A549 (cell line): ENCODE measurements at regions not wholly inside any gene's neighbourhood (a gene's known extent, or its start where the extent isn't known, plus 50 kb on each side); places are given as distances from the start of the nearest gene placed in this dataset.

ENCODE experiments used
- ATAC-seq, 2 experiments: fragments of 200-7000 bp in 1 of 2; fragments of >200 bp in 1 of 2; cut with Nextera tagmentation in 1 of 2; cut with Tn5 transposase in 1 of 2; 3 replicates each; pipeline versions ENCODE4 v1.8.0 to v1.9.1; 2018 to 2020; ENCODE audit warnings: mild to moderate bottlenecking in 1 of 2, moderate library complexity in 1 of 2
- CTCF ChIA-PET: fragments of 300-600 bp; sonication (Branson Sonifier 250); formaldehyde crosslinking; extraction: SDS; loops from one replicate; lab custom pipeline; 2021; ENCODE audit warnings: antibody characterized with exemption, inconsistent platforms; lab: Yijun Ruan, JAX
- POLR2A ChIA-PET: fragments of 350-600 bp; formaldehyde crosslinking; extraction: SDS; loops from one replicate; lab custom pipeline; 2021; ENCODE audit warnings: antibody characterized with exemption, inconsistent platforms; lab: Yijun Ruan, JAX
- DNase-seq, 2 experiments: peaks; one replicate each; pipeline versions ENCODE4 v3.0.0 to v3.0.0-alpha.2; 2011 to 2016; ENCODE audit warnings: low read depth in 1 of 2, low spot score in 1 of 2
- FAIRE-seq: peaks from 2 replicates; lab custom pipeline; 2011; peaks lifted over from hg19 to GRCh38; lab: Jason Lieb, UNC
- H3K27ac ChIP-seq, 2 experiments: fragments of >200 bp; sonication (Bioruptor Twin); formaldehyde crosslinking; 3 replicates each; pipeline ENCODE4 v1.5.1; 2016 to 2017
- H3K4me1 ChIP-seq: fragments of >200 bp; sonication (Bioruptor Twin); formaldehyde crosslinking; 3 replicates; pipeline ENCODE4 v1.6.1; 2016
- H3K4me2 ChIP-seq: fragments of >200 bp; sonication (Bioruptor Twin); formaldehyde crosslinking; 3 replicates; pipeline ENCODE4 v1.6.1; 2016
- H3K4me3 ChIP-seq: fragments of >200 bp; sonication (Bioruptor Twin); formaldehyde crosslinking; 3 replicates; pipeline ENCODE4 v1.5.1; 2016
- H3K9me3 ChIP-seq: fragments of >200 bp; sonication (Bioruptor Twin); formaldehyde crosslinking; 3 replicates; pipeline ENCODE4 v1.6.1; 2016
- CHD2 ChIP-seq: fragments of 150-350 bp; IDR thresholded peaks from 2 replicates; pipeline ENCODE4 v1.6.1; 2014; ENCODE audit warnings: low read length; ENCODE audit not compliant: partially characterized antibody
- EHF ChIP-seq: fragments of 250-450 bp; sonication (Bioruptor Pico); IDR thresholded peaks from 2 replicates; pipeline ENCODE4 v1.5.0; 2020; ENCODE audit warnings: mild to moderate bottlenecking
- EHMT2 ChIP-seq: fragments of 200-600 bp; sonication (generic); IDR thresholded peaks from 2 replicates; pipeline ENCODE4 v1.6.1; 2016; ENCODE audit warnings: antibody characterized with exemption, low read depth, mild to moderate bottlenecking, moderate library complexity
- EP300 ChIP-seq, 2 experiments: fragments of >200 bp; sonication (Bioruptor Twin); formaldehyde crosslinking; IDR thresholded peaks; 2 replicates in 1 of 2; 3 replicates in 1 of 2; pipeline ENCODE4 v1.6.1; 2016 to 2017
- ESRRA ChIP-seq: fragments of 150-350 bp; IDR thresholded peaks from 2 replicates; pipeline ENCODE4 v1.6.1; 2014; ENCODE audit warnings: mild to moderate bottlenecking, low read length, borderline replicate concordance
- FOSL2 ChIP-seq, 2 experiments: fragments of 450-650 bp in 1 of 2; fragments of >200 bp in 1 of 2; sonication (Bioruptor Twin) in 1 of 2; formaldehyde crosslinking; IDR thresholded peaks; 2 replicates each; pipeline versions ENCODE4 v1.5.0 to v1.6.1; 2016 to 2020; ENCODE audit warnings: mild to moderate bottlenecking in 1 of 2, moderate library complexity in 1 of 2
- JUNB ChIP-seq: fragments of >200 bp; sonication (Bioruptor Twin); formaldehyde crosslinking; IDR thresholded peaks from 2 replicates; pipeline ENCODE4 v1.6.1; 2016
- MYC ChIP-seq: IDR thresholded peaks from 2 replicates; pipeline ENCODE4 v1.6.1; 2012; ENCODE audit warnings: mild to moderate bottlenecking, inconsistent platforms, low read length, improper control_type of control experiment, borderline replicate concordance
- NR3C1 ChIP-seq: fragments of >200 bp; sonication (Bioruptor Twin); formaldehyde crosslinking; IDR thresholded peaks from 3 replicates; pipeline ENCODE4 v1.6.1; 2017
- POLR2A ChIP-seq: IDR thresholded peaks from 2 replicates; pipeline ENCODE4 v1.6.1; 2012; ENCODE audit warnings: mild to moderate bottlenecking, low read length
- RAD21 ChIP-seq, 2 experiments: fragments of >200 bp in 1 of 2; sonication (Bioruptor Twin) in 1 of 2; formaldehyde crosslinking in 1 of 2; IDR thresholded peaks in 1 of 2; conservative IDR thresholded peaks in 1 of 2; 2 replicates in 1 of 2; 3 replicates in 1 of 2; pipeline ENCODE4 v1.6.1; 2012 to 2018; ENCODE audit warnings: inconsistent platforms in 1 of 2
- RARB ChIP-seq: fragments of 250-450 bp; sonication (Bioruptor Pico); IDR thresholded peaks from 2 replicates; pipeline ENCODE4 v1.8.0; 2021; ENCODE audit warnings: mild to moderate bottlenecking, moderate library complexity
- RCOR1 ChIP-seq: fragments of 150-350 bp; IDR thresholded peaks from 2 replicates; pipeline ENCODE4 v1.6.1; 2014; ENCODE audit warnings: antibody characterized with exemption, low read length, low read depth
- RFX5 ChIP-seq: fragments of 450-650 bp; IDR thresholded peaks from 2 replicates; pipeline ENCODE4 v1.7.1; 2014; ENCODE audit warnings: antibody characterized with exemption, mild to moderate bottlenecking, moderate library complexity
- SMC3 ChIP-seq: fragments of >200 bp; sonication (Bioruptor Twin); formaldehyde crosslinking; IDR thresholded peaks from 3 replicates; pipeline ENCODE4 v1.6.1; 2018; ENCODE audit warnings: inconsistent platforms
- TP53 ChIP-seq: fragments of 250-450 bp; sonication (Bioruptor Pico); IDR thresholded peaks from 2 replicates; pipeline ENCODE4 v1.5.0; 2021; ENCODE audit warnings: mild to moderate bottlenecking, moderate library complexity
- ZC3H11A ChIP-seq: fragments of 450-650 bp; IDR thresholded peaks from 2 replicates; pipeline ENCODE4 v1.6.1; 2014; ENCODE audit warnings: antibody characterized with exemption, mild to moderate bottlenecking
- ZFP36 ChIP-seq: fragments of 450-650 bp; IDR thresholded peaks from 2 replicates; pipeline ENCODE4 v1.6.1; 2014; ENCODE audit warnings: borderline replicate concordance; ENCODE audit not compliant: partially characterized antibody
- ZSCAN20 ChIP-seq: fragments of 250-450 bp; sonication (Bioruptor Pico); IDR thresholded peaks from 2 replicates; pipeline ENCODE4 v1.8.0; 2022; ENCODE audit warnings: mild to moderate bottlenecking, moderate library complexity
- WGBS: methylation state at CpG from one replicate; pipeline ENCODE4 v1.1.6; 2017; ENCODE audit errors: missing lambda C conversion rate; 5-methylcytosine and 5-hydroxymethylcytosine counted together
- TF ChIP-seq, protein P1 (sequence below): fragments of >200 bp; sonication (Bioruptor Twin); formaldehyde crosslinking; IDR thresholded peaks from 2 replicates; pipeline ENCODE4 v1.6.1; 2016
- TF ChIP-seq, protein P2 (sequence below): fragments of 250-450 bp; sonication (Bioruptor Pico); IDR thresholded peaks from 2 replicates; pipeline ENCODE4 v1.5.0; 2021; ENCODE audit warnings: mild to moderate bottlenecking, moderate library complexity, borderline replicate concordance
- TF ChIP-seq, protein P3 (sequence below): IDR thresholded peaks from 2 replicates; pipeline ENCODE4 v1.6.1; 2012; ENCODE audit warnings: low read depth, borderline replicate concordance

DNA sequence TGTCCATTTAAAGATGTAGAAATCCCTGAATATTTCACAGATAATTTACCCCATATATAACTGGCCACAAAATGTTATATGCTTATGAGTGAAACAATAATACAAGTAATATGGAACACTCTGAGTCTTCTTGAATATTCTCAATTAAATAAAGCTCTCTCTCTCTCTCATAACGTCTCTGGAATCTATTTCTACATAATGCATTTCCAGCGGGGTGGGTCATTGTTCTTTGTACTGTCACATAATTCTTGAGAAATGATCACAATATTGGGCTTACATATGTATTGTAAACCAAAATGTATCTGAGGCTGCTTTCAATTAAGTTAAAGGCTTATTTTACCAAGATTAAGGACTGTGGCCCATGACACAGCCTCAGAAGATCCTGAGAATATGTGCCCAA lies 596.3 kb downstream of the FAT4 start:
- WGBS = 13% methylated on average over 2 of the region's 2 CpGs
- Histone ChIP-seq H3K4me3 (no peak overlapping the region), H3K4me1 (no peaks in the 10 kb centered on the region), H3K4me2 (no peak overlapping the region), H3K27ac (no peak overlapping the region), H3K9me3 (no peaks in the 10 kb centered on the region)
- FAIRE-seq (no peak), DNase-seq (no peak), ATAC-seq (no peak)
- CTCF ChIA-PET = no interaction called here
- no peak for TF ChIP-seq POLR2A
- TF ChIP-seq TP53 (CRISPR knock-in tag) = no peak
- TF ChIP-seq RCOR1 = no peak
- TF ChIP-seq, protein P1, sequence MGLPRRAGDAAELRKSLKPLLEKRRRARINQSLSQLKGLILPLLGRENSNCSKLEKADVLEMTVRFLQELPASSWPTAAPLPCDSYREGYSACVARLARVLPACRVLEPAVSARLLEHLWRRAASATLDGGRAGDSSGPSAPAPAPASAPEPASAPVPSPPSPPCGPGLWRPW = no peak
- TF ChIP-seq EHF (CRISPR knock-in tag) = no peak
- no peak for TF ChIP-seq FOSL2 (IDR thresholded peaks at IDR 0.05)
- no peak for TF ChIP-seq FOSL2 (CRISPR knock-in tag; IDR thresholded peaks at IDR 0.05)
- no peak for TF ChIP-seq RAD21 (conservative IDR thresholded peaks at IDR 0.05 in 1 of 2, IDR thresholded peaks at IDR 0.05 in 1 of 2)
- TF ChIP-seq RARB = no peak
- no peak for TF ChIP-seq ZSCAN20
- TF ChIP-seq, protein P2, sequence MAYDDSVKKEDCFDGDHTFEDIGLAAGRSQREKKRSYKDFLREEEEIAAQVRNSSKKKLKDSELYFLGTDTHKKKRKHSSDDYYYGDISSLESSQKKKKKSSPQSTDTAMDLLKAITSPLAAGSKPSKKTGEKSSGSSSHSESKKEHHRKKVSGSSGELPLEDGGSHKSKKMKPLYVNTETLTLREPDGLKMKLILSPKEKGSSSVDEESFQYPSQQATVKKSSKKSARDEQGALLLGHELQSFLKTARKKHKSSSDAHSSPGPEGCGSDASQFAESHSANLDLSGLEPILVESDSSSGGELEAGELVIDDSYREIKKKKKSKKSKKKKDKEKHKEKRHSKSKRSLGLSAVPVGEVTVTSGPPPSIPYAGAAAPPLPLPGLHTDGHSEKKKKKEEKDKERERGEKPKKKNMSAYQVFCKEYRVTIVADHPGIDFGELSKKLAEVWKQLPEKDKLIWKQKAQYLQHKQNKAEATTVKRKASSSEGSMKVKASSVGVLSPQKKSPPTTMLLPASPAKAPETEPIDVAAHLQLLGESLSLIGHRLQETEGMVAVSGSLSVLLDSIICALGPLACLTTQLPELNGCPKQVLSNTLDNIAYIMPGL (CRISPR knock-in tag) = no peak
- TF ChIP-seq NR3C1 = no peak
- no peak for TF ChIP-seq SMC3
- no peak for TF ChIP-seq ESRRA
- POLR2A ChIA-PET = no interaction called here

DNA sequence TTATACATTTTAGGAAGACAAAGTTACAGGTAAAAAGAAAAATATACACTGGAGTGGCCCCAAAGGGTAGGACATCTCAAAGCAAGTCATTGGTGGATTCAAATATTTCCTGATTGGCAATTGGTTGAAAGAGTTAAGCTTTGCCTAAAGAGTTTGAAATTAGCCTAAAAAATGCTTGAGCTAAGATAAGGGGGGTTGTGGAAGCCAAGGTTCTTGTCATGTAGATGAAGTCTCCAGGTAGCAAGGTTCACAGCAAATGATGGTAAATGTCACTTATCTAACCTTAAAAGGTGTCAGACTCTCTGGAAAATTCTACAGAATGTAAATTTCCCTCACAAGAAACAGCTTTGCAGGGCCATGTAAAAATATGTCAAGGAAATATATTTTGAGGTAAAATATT lies 596.7 kb downstream of the FAT4 start:
- CTCF ChIA-PET = no interaction called here
- Histone ChIP-seq H3K9me3 (no peaks in the 10 kb centered on the region), H3K27ac (no peak overlapping the region)
- no peak for TF ChIP-seq EHF (CRISPR knock-in tag)
- no peak for TF ChIP-seq MYC
- TF ChIP-seq ZFP36 = no peak
- TF ChIP-seq POLR2A = no peak
- TF ChIP-seq EP300 (IDR thresholded peaks at IDR 0.05) = no peak
- no peak for TF ChIP-seq CHD2
- TF ChIP-seq, protein P3, sequence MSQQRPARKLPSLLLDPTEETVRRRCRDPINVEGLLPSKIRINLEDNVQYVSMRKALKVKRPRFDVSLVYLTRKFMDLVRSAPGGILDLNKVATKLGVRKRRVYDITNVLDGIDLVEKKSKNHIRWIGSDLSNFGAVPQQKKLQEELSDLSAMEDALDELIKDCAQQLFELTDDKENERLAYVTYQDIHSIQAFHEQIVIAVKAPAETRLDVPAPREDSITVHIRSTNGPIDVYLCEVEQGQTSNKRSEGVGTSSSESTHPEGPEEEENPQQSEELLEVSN = no peak
- no peak for TF ChIP-seq ZSCAN20
- TF ChIP-seq RFX5 = no peak
- no peak for TF ChIP-seq RAD21 (conservative IDR thresholded peaks at IDR 0.05 in 1 of 2, IDR thresholded peaks at IDR 0.05 in 1 of 2)
- TF ChIP-seq JUNB = no peak
- no peak for TF ChIP-seq ESRRA
- TF ChIP-seq, all 56 proteins: peak for 0
- ATAC-seq (no peak), DNase-seq (no peak), FAIRE-seq (no peak)
- no peak overlapping the region for H3K4me2 ChIP-seq
- no peak overlapping the region for H3K4me3 ChIP-seq
- POLR2A ChIA-PET = no interaction called here
- H3K4me1 ChIP-seq = no peaks in the 10 kb centered on the region

DNA sequence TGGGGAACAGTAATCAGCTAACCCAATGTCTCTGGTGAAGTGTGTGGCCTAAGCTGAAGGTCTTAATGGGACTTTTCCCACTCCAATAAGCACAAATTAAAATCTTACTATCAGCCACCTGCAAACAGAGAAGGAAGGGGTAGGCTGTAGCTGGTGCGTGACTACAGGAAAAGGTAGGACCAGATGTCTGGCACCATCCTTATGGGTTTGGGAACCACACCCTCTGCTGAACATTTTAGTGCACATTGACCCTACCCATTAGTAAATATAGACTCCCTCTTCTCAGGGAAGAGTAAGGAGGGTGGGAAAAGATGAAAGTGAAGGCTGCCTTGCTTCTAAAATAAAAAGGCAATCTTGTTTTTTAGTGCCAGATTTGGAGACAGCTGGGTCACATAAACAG lies 602.8 kb downstream of the FAT4 start:
- no peak for DNase-seq
- WGBS = 89% methylated on average over 1 of the region's 1 CpG
- Histone ChIP-seq H3K27ac (no peak overlapping the region), H3K4me3 (no peak overlapping the region), H3K4me1 (no peaks in the 10 kb centered on the region)
- TF ChIP-seq EHMT2 (no peak), ZC3H11A (no peak)
- TF ChIP-seq, all 56 proteins: peak for 0
- FAIRE-seq (no peak), ATAC-seq (no peak)
- CTCF ChIA-PET = no interaction called here
- POLR2A ChIA-PET = no interaction called here
- no peaks in the 10 kb centered on the region for H3K9me3 ChIP-seq
- H3K4me2 ChIP-seq = no peak overlapping the region
